Uterus (tissue), 2 donors: ENCODE measurements at regions not wholly inside any gene's neighbourhood (a gene's known extent, or its start where the extent isn't known, plus 50 kb on each side); places are given as distances from the start of the nearest gene placed in this dataset.

Experiments used
- POLR2A ChIP-seq, 2 donors: fragments of 450-650 bp; IDR thresholded peaks; one replicate each; pipeline ENCODE4 v1.6.1; 2016; ENCODE audit warnings: antibody characterized with exemption in 2 of 2, mild to moderate bottlenecking in 1 of 2, moderate library complexity in 1 of 2
- TF ChIP-seq, protein P1 (sequence below), 4 experiments: fragments of 200-600 bp in 2 of 4; fragments of 450-650 bp in 2 of 4; sonication (generic) in 2 of 4; IDR thresholded peaks; one replicate each; pipeline ENCODE4 v1.5.1; 2016 to 2019; ENCODE audit warnings: antibody characterized with exemption in 4 of 4, mild to moderate bottlenecking in 2 of 4, moderate library complexity in 1 of 4

DNA sequence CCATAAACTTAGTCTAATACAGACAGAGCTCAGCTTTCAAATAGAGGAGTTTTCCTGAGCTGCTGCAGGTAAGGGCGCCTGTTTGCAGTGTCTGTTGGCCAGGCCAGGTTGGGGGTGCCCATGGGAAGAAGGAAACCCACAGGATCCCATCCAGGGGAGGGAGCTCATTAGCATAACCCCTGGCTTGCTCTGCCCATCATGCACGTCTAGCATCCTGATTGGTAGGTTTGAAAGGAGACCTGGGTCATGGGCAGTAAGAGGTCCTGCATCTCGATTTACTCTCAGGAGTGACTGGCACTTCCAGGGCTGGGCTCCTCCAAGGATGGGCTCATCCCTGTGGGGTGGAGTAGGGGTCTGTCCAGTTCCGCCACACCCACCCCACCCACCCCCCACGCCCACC, 103.7 kb upstream of the CLDN14 start:
- no peak for TF ChIP-seq POLR2A (IDR thresholded peaks at IDR 0.05)
- TF ChIP-seq, protein P1, sequence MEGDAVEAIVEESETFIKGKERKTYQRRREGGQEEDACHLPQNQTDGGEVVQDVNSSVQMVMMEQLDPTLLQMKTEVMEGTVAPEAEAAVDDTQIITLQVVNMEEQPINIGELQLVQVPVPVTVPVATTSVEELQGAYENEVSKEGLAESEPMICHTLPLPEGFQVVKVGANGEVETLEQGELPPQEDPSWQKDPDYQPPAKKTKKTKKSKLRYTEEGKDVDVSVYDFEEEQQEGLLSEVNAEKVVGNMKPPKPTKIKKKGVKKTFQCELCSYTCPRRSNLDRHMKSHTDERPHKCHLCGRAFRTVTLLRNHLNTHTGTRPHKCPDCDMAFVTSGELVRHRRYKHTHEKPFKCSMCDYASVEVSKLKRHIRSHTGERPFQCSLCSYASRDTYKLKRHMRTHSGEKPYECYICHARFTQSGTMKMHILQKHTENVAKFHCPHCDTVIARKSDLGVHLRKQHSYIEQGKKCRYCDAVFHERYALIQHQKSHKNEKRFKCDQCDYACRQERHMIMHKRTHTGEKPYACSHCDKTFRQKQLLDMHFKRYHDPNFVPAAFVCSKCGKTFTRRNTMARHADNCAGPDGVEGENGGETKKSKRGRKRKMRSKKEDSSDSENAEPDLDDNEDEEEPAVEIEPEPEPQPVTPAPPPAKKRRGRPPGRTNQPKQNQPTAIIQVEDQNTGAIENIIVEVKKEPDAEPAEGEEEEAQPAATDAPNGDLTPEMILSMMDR (IDR thresholded peaks at IDR 0.05) = no peak
